HG03097 (cell line): ENCODE measurements at regions not wholly inside any gene's neighbourhood (a gene's known extent, or its start where the extent isn't known, plus 50 kb on each side); places are given as distances from the start of the nearest gene placed in this dataset.
"Not testable (repeated sequence)": the region's sequence is repeated elsewhere in the genome, so short reads cannot be mapped to it uniquely, and the experiment has no call there.

Experiments
- ATAC-seq: cut with Tn5 transposase; IDR thresholded peaks from one replicate; pipeline ENCODE4 v1.9.1; 2021; ENCODE audit not compliant: unreplicated experiment, low FRiP score

- no peak for ATAC-seq
These were observed 956.2 kb downstream of the SORCS3 start for GRCh38 chr10:105597312-105597711.

GRCh38 chr10:105596749-105597148, 955.7 kb downstream of the SORCS3 start:
- ATAC-seq, result no peak

- no peak for ATAC-seq
These were observed 953.2 kb downstream of the SORCS3 start for GRCh38 chr10:105594296-105594695.

GRCh38 chr10:105592468-105592867, 951.4 kb downstream of the SORCS3 start:
- ATAC-seq, result no peak

- no peak for ATAC-seq
These were observed 945.5 kb downstream of the SORCS3 start for GRCh38 chr10:105586451-105587098.

GRCh38 chr10:105585753-105586152, 944.7 kb downstream of the SORCS3 start:
- ATAC-seq, result no peak

GRCh38 chr10:105585171-105585570, 944.1 kb downstream of the SORCS3 start:
- ATAC-seq, result no peak

GRCh38 chr10:105579112-105579511, 938.0 kb downstream of the SORCS3 start:
- no peak for ATAC-seq

- no peak for ATAC-seq
These were observed 936.9 kb downstream of the SORCS3 start for GRCh38 chr10:105577865-105578607.

GRCh38 chr10:105559333-105560097, 918.4 kb downstream of the SORCS3 start:
- ATAC-seq, result no peak

- ATAC-seq, result not testable (repeated sequence)
These were observed 909.4 kb downstream of the SORCS3 start for GRCh38 chr10:105550453-105550852.

- ATAC-seq, result no peak
These were observed 908.6 kb downstream of the SORCS3 start for GRCh38 chr10:105549731-105550130.

GRCh38 chr10:105545101-105545500, 904.0 kb downstream of the SORCS3 start:
- ATAC-seq, result no peak

GRCh38 chr10:105540381-105540780, 899.3 kb downstream of the SORCS3 start:
- no peak for ATAC-seq

- ATAC-seq, result no peak
These were observed 897.8 kb downstream of the SORCS3 start for GRCh38 chr10:105538874-105539273.

- no peak for ATAC-seq
These were observed 894.4 kb downstream of the SORCS3 start for GRCh38 chr10:105535478-105535877.

GRCh38 chr10:105534086-105534485, 893.0 kb downstream of the SORCS3 start:
- ATAC-seq, result no peak

- ATAC-seq, result no peak
These were observed 875.4 kb downstream of the SORCS3 start for GRCh38 chr10:105516511-105516910.

GRCh38 chr10:105514106-105514505, 873.0 kb downstream of the SORCS3 start:
- no peak for ATAC-seq

GRCh38 chr10:105509517-105509916, 868.4 kb downstream of the SORCS3 start:
- ATAC-seq, result no peak

- no peak for ATAC-seq
These were observed 865.2 kb downstream of the SORCS3 start for GRCh38 chr10:105506262-105506661.
